A549 (cell line): ENCODE measurements at regions not wholly inside any gene's neighbourhood (a gene's known extent, or its start where the extent isn't known, plus 50 kb on each side); places are given as distances from the start of the nearest gene placed in this dataset.

Experiments
- CEBPB ChIP-seq, 2 experiments: fragments of >200 bp in 1 of 2; sonication (Bioruptor Twin) in 1 of 2; formaldehyde crosslinking in 1 of 2; IDR thresholded peaks; 2 replicates each; pipeline ENCODE4 v1.6.1; 2012 to 2016
- EP300 ChIP-seq, 2 experiments: fragments of >200 bp; sonication (Bioruptor Twin); formaldehyde crosslinking; IDR thresholded peaks; 2 replicates in 1 of 2; 3 replicates in 1 of 2; pipeline ENCODE4 v1.6.1; 2016 to 2017
- HDAC2 ChIP-seq: fragments of 200-600 bp; sonication (generic); IDR thresholded peaks from 2 replicates; pipeline ENCODE4 v1.6.1; 2016
- JUNB ChIP-seq: fragments of >200 bp; sonication (Bioruptor Twin); formaldehyde crosslinking; IDR thresholded peaks from 2 replicates; pipeline ENCODE4 v1.6.1; 2016
- NPAS2 ChIP-seq: fragments of 250-450 bp; sonication (Bioruptor Pico); IDR thresholded peaks from 2 replicates; pipeline ENCODE4 v1.8.0; 2022; ENCODE audit warnings: mild to moderate bottlenecking, moderate library complexity, borderline replicate concordance
- PHF8 ChIP-seq: fragments of 200-600 bp; sonication (generic); IDR thresholded peaks from 2 replicates; pipeline ENCODE4 v1.6.1; 2016; ENCODE audit warnings: low read depth, mild to moderate bottlenecking, antibody characterized with exemption, moderate library complexity, borderline replicate concordance
- POLR2A ChIP-seq: IDR thresholded peaks from 2 replicates; pipeline ENCODE4 v1.6.1; 2012; ENCODE audit warnings: mild to moderate bottlenecking, low read length
- RFX5 ChIP-seq: fragments of 450-650 bp; IDR thresholded peaks from 2 replicates; pipeline ENCODE4 v1.7.1; 2014; ENCODE audit warnings: antibody characterized with exemption, mild to moderate bottlenecking, moderate library complexity
- ZFP36 ChIP-seq: fragments of 450-650 bp; IDR thresholded peaks from 2 replicates; pipeline ENCODE4 v1.6.1; 2014; ENCODE audit warnings: borderline replicate concordance; ENCODE audit not compliant: partially characterized antibody
- TF ChIP-seq, protein P1 (sequence below): fragments of >200 bp; sonication (Bioruptor Twin); formaldehyde crosslinking; IDR thresholded peaks from 3 replicates; pipeline ENCODE4 v1.5.1; 2016
- TF ChIP-seq, protein P2 (sequence below): fragments of 250-450 bp; sonication (Bioruptor Pico); IDR thresholded peaks from 2 replicates; pipeline ENCODE4 v1.5.0; 2021; ENCODE audit warnings: mild to moderate bottlenecking, moderate library complexity, borderline replicate concordance
- TF ChIP-seq, protein P3 (sequence below): IDR thresholded peaks from 2 replicates; pipeline ENCODE4 v1.6.1; 2012

DNA sequence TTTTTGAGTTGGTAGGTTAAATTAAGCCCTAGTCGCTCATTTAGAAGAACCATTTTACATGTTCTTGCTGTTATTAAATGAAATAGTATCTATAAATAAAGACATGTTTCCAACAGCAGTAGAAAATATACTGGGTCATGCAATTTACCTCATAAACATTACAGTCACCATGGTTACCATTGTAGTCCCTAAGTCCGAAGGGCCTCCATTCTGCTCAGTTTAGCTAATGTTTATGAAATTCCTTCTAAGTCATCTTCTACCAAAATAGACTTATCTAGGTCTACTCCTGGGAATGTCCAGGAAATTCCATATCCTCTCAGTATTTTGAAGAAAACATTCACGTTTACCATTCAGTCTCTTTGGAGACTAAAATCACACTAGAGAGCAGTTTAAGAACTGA, 292.5 kb upstream of the DCAF8L1 start:
- TF ChIP-seq ZFP36 (no peak), NPAS2 (CRISPR knock-in tag) (no peak), POLR2A (no peak), RFX5 (no peak), EP300 (IDR thresholded peaks at IDR 0.05) (no peak), HDAC2 (no peak), CEBPB (IDR thresholded peaks at IDR 0.05) (no peak), JUNB (no peak), PHF8 (no peak)
- TF ChIP-seq, protein P1, sequence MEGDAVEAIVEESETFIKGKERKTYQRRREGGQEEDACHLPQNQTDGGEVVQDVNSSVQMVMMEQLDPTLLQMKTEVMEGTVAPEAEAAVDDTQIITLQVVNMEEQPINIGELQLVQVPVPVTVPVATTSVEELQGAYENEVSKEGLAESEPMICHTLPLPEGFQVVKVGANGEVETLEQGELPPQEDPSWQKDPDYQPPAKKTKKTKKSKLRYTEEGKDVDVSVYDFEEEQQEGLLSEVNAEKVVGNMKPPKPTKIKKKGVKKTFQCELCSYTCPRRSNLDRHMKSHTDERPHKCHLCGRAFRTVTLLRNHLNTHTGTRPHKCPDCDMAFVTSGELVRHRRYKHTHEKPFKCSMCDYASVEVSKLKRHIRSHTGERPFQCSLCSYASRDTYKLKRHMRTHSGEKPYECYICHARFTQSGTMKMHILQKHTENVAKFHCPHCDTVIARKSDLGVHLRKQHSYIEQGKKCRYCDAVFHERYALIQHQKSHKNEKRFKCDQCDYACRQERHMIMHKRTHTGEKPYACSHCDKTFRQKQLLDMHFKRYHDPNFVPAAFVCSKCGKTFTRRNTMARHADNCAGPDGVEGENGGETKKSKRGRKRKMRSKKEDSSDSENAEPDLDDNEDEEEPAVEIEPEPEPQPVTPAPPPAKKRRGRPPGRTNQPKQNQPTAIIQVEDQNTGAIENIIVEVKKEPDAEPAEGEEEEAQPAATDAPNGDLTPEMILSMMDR: no peak
- TF ChIP-seq, protein P2, sequence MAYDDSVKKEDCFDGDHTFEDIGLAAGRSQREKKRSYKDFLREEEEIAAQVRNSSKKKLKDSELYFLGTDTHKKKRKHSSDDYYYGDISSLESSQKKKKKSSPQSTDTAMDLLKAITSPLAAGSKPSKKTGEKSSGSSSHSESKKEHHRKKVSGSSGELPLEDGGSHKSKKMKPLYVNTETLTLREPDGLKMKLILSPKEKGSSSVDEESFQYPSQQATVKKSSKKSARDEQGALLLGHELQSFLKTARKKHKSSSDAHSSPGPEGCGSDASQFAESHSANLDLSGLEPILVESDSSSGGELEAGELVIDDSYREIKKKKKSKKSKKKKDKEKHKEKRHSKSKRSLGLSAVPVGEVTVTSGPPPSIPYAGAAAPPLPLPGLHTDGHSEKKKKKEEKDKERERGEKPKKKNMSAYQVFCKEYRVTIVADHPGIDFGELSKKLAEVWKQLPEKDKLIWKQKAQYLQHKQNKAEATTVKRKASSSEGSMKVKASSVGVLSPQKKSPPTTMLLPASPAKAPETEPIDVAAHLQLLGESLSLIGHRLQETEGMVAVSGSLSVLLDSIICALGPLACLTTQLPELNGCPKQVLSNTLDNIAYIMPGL (CRISPR knock-in tag): no peak
- TF ChIP-seq, protein P3, sequence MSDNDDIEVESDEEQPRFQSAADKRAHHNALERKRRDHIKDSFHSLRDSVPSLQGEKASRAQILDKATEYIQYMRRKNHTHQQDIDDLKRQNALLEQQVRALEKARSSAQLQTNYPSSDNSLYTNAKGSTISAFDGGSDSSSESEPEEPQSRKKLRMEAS: no peak
